GM21367 (cell line): ENCODE measurements at regions not wholly inside any gene's neighbourhood (a gene's known extent, or its start where the extent isn't known, plus 50 kb on each side); places are given as distances from the start of the nearest gene placed in this dataset.

Source experiments
- ATAC-seq: cut with Tn5 transposase; IDR thresholded peaks from one replicate; pipeline ENCODE4 v1.9.1; 2021; ENCODE audit not compliant: unreplicated experiment

DNA sequence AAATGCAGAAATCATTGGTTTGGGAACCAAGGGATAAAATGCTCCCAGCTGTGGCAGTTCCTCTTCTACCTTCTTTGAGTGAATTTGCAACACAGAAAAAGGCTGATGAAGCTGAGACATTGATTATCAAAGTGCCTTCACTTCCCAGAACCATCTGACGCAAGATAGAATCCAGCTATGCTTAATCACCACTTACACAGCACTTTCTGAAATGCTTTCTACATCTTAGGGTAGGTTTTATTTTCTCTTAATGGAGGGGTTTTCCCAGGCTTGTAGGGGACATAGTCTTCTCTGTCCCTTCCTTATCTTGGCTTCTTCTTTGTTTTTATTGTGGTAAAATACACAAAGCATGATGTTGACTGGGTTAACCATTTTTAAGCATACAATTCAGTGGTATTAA is 332.6 kb upstream of the ZNF32 start:
- ATAC-seq: no peak

DNA sequence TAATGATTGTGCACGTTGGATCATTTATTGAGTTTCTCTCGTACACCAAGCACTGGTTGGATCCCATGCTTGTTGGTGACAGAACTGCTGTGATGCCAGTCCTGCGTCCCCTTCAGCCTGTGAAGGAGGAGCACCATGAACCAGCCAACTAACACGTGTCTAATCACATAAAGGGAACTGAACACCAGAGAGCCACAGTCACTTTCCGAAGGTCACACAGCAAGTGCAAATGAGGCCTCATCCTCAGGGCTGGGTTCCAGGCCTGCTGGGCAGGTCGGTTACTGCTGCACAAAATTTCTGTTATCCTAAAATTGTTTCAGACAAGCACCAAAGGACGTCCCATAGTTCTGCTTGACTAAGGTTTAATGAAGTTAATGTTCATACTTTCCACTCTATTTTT is 332.0 kb upstream of the ZNF32 start:
- ATAC-seq: no peak

DNA sequence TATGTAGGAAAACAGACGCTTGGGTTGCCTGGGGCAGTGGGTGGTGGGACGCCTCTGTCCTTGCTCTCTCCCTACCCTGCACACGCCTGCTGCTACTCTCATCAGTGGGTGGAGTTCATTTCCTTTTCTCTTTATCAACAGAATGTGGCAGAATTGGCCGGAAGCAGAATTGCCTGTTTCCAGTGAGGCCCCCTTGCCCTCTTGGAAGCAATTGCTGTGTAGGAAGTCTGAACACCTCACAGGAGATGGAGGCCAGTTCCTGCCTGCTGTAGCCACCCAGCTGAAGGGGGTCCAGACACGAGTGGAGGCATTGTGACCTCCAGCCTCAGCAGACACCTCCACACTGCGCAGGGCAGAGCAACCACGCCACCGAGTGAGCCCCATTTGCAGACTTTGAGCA is 331.6 kb upstream of the ZNF32 start:
- ATAC-seq: no peak

DNA sequence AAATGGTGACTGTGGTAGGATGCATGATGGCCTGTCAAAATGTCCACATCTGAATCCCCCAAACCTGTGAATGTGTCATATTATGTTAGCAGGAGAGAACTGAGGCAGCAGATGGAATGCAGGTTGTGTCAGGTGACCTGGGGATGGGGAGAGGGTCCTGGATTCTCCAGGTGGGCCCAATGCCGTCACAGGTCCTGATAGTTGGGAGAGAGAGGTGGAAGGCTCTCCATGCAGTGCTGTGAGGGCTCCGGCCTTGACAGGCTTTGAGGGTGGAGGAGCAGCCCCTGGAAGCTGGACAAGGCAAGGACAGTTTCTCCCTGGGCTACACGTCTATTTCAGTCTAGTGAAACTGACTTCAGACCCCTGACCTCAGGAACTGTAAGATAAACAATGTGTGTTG is 330.9 kb upstream of the ZNF32 start:
- ATAC-seq: no peak

DNA sequence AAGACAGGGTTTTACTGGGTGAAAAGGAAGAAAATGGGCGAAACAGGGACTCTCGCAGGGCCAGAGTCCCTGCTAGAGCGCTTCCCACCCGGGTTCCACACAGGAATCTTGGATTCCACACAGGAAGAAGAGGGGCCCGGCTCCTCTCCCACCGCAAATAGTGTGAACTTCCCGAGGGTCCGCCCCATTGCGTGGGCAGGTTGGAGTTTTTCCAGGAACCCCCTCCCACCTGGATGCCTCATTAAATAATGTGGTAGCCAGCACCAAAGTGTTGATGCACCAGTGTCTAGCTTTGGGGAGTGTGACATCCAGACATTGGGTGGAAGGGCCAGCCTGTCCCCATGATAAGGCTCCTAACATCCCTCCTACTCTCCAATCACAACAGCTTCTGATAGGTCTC is 330.3 kb upstream of the ZNF32 start:
- ATAC-seq: no peak

DNA sequence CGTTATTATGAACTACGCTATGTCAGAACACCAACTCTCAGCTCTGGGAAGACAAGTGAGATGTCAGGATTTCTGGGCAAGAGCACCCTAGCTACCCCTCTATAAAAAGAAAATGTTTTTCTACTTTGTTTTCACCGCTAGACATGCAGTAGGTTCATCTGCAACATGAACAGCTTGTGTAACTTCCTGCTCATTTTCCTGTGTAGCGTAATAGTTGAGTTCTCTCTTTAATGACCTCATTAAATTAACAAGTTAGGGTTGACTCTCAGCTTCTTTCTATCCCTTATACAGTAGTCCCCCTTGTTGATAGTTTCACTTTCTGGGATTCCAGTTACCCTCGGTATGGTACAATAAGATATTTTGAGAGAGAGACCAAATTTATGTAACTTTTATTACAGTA is 329.4 kb upstream of the ZNF32 start:
- no peak for ATAC-seq

DNA sequence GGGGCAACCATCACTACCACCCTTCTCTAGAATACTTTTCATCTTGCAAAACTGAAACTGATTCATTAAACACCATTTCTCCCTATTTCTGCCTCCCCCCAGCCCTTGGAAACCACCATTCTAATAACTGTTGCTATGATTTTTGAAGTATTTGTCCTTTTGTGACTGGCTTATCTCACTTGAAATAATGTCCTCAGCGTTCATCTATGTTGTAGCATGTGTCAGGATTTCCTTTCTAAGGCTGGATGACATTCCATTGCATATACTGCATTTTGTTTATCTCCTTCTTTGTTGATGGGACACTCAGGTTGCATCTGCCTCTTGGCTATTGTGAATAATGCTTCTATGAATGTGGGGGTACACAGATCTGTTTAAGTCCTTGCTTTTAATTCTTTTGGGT is 327.6 kb upstream of the ZNF32 start:
- no peak for ATAC-seq

DNA sequence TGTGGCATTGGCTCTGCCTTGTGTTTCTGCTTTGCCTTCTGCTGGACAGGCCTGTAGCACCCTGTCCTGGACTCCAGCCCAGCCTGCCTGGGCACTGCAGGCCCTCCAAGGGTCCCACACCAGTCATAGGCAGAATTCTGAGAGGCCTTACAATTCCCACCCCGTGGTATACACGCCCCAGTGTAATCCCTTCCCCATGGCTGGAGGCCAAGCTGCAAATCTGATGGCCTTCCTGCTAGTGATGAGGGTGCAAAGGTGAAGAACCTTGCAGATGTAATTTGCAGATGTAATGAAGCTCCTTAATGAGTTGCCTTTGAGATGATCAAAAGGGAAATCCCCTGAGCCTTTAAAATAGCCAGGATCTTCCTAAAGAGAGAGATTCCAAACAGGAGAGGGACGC is 325.1 kb upstream of the ZNF32 start:
- ATAC-seq: no peak

DNA sequence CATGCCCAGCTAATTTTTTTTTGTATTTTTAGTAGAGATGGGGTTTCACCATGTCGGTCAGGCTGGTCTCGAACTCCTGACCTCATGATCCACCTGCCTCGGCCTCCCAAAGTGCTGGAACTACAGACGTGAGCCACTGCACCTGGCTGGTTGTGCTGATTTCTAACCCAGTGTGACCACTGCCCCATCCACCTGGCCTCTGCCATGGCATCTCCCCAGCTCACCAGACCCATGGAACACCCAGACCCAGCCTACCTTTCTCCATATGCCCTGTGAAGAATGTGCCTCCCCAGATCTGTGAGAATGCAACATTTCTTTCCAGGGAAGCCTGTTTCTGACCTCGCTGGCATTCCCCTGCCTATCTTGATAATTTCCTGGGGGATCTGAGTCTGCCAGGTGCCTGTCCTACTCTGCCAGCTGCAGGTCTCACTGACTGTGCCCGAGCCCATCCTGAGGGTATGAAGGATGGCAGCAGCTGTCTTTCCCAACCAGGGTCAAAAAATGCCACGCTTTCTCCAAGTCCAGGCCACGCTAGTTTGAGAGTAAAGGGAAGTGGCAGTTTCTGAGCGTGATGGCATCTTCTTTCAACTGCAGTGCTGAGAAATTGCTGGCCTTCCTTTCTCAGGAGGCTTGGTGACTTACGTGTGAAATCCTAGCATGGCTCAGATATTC is 324.4 kb upstream of the ZNF32 start:
- ATAC-seq: no peak

DNA sequence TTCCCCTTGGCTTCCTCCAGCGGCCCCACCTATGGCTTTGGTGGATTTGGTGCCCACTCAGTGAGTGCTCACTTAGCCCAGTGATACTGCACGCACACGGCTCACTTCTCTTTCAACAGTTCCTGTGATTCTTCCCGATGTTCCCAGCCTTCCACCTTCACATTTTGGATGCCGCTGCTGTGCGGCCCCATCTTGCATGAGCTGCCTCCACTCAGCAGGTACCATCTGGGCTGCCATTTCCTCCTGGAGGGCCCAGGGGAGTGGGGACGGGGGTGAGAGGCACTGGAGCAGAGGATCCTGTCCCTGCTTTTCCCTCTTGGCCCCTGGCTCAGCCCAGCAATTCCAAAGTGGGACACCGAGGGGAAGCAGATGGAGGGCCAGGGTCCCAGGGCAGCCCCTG is 323.3 kb upstream of the ZNF32 start:
- ATAC-seq: no peak

DNA sequence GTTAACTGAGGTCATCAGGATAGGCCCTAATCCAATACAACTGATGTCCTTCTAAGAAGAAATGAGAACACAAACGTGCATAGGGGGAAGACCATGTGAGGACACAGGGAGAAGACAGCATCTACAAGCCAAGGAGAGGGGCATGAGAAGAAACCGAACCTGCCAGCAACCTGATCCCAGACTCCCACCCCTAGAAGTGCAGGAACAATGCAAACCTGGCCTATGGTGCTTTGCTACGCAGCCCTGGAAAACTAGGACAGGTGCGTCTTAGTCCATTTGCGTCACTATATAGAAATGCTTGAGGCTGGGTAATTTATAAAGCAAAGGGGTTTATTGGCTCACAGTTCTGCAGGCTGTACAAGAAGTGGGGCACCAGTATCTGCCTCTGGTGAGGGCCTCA is 322.6 kb upstream of the ZNF32 start:
- no peak for ATAC-seq

DNA sequence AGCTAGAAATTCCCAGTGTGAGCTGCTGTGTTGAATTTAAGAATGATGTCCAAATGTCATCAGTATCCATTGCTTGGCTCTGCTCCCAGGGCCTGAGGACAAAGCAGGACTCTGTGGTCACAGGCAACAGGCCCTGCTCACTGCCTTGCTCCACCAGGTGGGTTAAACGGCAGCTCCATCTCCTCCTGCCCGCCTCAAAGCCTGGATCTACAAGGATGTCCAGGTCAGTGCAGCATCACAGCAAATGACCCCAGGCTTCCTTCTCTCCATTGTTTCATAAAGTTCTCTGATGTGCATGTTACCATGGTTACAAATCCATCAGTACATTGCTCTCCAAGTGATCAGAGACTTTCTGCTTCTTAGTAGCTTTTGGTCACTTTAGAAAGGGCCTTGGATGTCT is 322.0 kb upstream of the ZNF32 start:
- ATAC-seq: no peak

DNA sequence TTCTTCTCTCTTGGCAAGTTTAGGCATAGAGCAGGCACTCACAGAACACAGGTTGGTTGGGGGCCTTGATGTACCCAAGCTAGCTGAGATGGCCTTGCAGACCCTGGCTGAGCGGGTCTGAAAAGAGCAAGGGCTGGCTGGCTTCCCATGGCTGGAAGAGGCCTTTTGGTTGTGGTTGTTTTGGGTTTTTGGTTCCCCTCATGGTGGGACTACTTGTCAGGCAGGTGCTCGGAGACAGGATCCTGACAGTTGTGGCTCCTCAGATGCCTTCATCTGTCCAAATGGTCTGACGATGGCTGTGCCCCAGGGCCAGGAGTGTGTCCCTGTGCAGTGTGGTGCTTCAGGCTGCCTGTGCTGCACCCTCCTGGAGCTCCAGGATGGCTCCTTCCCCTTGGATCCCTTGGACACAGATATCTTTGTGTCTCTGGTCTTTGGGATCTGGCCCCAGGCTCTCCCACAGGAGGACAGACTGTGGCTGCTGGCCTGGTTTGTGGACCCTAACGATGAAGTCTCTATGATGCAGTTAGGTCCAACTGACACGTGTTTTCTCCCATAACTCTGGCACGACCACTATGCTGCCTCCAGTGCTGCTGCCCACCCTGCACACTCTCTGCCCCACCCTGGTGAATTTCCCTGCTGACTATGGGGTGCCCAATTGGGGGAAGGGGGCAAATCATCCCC is 321.5 kb upstream of the ZNF32 start:
- no peak for ATAC-seq

DNA sequence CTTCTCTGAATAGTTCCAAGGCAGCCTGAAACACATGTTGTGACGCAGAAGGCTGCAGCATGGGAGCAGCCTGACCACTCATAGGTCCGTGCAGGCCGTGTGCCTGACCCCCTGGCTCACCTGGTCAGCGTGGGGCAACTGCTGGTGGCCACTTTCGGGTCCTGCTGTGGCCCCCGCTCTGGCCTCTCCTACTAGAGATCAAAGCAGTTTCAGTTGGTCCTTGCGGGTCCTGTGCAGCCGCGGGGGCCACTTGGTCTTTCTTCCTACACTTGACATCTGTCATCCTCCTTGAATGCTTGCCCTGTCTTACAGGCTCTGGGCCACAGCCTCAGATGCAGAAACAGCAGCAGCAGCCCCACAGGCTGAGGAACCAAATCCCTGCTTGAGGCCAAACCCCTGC is 320.8 kb upstream of the ZNF32 start:
- ATAC-seq: no peak

DNA sequence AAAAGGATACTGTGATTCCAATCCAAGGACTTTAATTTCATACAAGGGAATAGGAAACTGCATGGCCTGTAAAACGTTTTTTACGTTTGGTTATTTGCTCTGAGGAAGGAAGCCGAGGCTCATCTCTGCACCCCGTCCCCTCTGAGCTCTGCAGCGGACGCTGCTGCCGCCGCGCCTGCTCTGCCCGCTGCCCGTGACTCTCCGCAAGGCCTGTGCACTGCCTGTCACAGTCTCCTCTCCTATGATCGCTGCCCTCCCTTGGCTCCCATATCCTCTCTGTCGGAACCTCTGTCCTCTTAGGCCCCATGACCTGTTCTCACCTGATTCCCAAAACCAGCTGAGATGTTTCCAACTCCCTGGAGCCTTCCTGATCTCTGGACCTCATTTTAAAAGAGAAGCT is 320.3 kb upstream of the ZNF32 start:
- ATAC-seq: no peak

DNA sequence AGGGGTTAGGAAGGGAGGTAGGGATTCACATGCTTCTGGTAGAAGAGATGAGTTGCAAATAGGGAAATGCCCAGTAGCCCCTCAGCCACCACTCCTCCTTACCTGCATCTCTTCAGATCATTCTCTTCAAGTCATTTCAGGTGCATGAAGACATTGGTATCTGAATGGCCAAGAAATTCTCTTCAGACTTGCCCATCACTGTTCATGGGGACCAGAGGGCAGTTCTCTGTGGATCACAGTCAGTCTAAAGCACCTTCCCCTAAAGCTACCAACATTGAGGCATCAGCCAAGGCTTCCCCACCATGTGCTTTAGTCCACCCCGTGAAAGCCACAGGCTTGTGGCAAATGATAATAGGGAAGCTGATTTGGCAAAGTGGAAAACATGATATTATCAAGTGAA is 319.4 kb upstream of the ZNF32 start:
- ATAC-seq: no peak

DNA sequence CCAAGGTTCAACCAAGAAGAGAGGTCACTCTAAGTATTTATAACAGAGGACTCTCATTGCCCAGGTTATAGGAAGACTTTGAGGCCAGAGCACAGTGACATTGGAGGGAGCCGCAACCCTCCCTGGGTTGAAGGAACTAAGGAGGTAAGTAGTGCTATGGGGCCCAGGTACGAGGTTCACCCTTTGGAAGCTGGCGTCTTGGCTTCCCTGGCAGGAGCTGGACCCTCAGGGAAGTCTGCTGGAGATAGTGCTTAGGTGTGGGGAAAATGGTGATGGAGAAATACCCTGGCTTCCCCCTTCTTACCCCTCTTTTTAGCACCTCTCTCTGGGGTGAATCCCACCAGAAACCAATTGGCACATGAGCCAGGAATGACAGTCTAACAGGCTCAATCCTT is 317.9 kb upstream of the ZNF32 start:
- no peak for ATAC-seq

DNA sequence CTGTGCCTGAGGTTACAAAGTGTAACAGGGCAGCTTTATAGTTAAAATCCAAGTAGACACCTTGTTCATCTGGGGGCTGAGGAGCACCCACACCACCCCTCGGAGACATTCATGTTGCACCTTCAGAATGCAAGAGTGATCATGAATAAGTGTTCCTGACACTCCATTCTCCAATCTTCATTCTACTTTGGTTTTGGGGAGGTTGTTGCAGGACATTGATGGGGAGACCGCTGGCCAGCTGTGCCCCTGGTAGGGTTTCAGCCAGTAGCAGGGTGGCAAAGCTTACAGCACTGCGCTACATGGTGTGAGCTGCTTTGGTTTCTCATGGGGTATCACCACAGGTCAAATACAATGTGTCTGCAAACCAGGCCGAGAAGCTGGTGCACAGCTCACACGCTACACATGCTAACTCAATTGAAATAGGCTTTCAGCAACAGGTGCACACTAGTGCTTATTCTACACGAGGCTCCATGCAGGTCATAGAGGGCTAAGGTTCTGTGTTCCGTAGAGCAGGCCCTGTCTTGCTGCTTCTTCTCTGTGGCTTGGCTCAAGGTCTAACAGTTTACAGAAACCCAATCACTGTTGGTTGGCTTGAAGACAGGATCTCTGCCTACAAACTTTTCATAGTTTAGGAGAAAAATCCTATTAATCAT is 317.4 kb upstream of the ZNF32 start:
- no peak for ATAC-seq

DNA sequence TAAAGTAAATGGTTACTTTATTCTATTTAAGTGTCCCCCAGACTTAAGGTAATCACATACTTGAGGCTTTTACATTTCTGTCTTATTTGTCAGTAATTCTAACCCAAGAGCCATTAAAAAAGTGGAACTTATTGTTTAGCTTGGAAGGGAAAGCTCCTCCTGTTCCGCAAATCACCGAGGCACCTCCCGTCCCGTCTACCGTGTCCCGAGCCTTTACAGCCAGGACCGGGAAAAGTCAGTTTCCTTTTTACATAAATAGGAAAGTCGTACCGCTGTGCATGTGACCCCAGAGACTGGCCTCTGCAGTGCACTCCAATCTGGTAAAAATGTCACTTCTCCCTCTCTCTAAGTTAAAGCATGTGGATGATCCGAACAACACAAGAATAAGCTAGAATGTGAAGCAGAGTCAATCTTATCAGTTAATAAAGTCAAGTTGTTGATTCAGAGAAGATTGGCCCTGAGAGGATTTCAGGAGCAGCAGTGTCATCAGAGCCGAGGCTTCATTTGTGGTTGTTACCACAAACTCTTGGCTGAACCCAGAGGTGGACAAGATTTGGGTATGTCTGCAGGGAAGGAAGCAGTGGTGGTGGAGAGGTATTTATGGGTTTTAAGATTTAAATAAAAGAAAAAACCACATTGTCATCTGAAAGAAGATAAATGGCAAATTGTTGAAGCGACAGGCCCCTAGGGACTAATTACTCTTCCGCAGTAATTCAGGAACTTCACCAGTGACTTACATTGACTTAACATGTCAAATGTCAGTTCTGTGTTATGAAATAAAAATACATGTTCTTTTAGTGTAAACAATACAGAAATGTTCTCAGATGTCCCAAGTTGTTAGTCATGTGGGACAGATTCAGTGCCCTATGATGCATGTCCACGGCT is 316.6 kb upstream of the ZNF32 start:
- no peak for ATAC-seq

DNA sequence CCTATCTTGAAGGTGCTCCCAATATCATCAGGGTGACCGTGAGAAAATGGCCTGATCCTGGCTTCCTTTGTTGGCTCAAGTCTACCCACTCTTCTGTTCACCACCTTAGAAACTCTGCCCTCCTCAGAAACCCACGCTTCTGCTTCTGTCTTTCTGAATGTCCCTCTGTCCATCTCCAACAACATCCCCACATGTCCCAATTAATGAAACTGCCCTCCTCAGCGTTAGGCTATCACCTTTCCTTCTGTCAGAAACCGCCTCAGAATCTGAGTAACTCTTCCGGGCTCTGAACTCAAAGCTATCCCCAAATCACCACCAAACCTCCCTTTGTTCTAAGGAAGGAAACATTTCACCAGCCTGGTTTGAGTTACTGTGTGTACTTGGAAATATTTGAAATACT is 315.8 kb upstream of the ZNF32 start:
- ATAC-seq: no peak

DNA sequence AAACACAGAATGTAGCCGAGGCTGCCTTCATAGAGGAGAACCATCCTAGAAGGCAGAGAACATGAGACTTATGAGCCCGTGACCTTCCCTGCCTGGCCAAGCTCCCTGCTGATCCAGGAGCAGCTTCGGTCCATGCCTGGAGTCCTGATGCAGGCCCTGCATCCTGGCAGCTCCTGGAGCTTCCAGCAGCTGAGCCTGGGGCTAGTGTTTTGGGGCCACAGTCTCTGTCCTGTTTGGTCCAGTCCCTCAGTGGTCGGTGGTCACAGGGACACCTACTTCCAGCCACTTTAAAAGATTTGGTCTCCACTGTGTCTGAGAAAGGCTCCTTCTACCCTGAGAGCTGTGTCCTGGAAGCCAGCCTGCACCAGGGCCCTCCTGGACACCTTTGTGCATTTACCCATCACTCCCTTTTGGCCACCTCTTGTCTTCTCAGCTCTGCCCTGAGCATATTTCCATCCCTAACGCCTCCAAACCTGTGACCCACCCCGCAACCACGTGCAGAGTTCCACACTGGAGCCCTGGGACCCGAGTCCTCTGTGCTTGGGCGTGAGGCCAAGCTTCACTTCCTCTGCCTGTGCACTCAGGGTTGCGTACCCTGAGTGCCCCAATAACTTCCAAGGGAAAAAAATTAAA is 315.2 kb upstream of the ZNF32 start:
- ATAC-seq: no peak
